Central memory CD4-positive, alpha-beta T cell (primary cell): ENCODE measurements at regions not wholly inside any gene's neighbourhood (a gene's known extent, or its start where the extent isn't known, plus 50 kb on each side); places are given as distances from the start of the nearest gene placed in this dataset.
"Not testable (repeated sequence)": the region's sequence is repeated elsewhere in the genome, so short reads cannot be mapped to it uniquely, and the experiment has no call there.

Experiments
- DNase-seq: peaks from one replicate; pipeline ENCODE4 v3.0.0; 2022

DNA sequence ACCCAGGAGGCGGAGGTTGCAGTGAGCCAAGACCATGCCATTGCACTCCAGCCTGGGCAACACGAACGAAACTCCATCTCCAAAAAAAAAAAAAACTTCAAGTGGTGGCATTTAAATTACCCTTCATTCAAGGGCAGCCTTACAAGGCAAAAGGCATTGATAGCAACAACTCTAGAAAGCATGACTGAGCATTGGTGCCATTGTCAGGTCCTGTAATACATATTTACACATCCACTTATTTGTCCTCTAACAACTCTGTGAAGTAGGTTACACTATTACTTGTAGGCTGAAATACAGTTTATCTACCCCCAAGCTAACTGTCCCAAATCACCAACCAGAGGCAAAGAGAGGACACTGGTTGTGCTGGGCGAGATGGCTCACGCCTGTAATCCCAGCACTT lies 52.7 kb upstream of the LARP1 start:
- DNase-seq, result no peak

DNA sequence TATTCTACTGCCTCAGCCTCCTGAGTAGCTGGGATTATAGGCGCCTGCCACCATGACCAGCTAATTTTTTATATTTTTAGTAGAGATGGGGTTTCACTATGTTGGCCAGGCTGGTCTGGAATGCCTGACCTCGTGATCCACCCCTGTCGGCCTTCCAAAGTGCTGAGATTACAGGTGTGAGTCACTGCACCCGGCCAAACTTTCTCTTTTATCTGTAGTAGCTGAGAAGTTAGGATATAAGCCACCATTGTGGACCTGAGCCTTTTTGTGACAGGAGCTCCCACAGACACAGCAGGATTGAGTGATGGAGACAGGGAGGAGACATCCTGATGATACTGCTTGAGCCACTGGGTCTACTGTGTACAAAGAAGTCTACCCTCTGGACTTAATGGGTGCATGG lies 53.5 kb upstream of the LARP1 start:
- DNase-seq, result not testable (repeated sequence)

DNA sequence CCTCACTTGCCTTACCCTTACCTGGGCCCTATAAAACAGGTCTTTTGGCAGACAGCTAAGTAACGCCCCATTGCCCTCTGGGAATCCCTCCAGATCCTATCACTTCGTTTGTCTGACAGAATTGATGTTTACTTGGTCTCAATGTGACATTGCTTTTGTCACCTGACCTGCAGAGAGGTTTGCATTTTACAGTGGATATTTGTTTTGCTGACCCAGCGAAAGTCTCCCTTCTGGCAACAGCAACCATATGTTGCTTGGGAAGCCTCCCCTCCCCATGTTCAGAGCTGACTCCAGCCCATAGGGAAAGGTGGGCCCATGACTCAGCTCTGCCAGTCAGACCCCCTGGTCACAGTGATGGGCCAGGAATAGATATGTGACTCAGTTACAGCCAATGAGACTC lies 54.0 kb upstream of the LARP1 start:
- no peak for DNase-seq

DNA sequence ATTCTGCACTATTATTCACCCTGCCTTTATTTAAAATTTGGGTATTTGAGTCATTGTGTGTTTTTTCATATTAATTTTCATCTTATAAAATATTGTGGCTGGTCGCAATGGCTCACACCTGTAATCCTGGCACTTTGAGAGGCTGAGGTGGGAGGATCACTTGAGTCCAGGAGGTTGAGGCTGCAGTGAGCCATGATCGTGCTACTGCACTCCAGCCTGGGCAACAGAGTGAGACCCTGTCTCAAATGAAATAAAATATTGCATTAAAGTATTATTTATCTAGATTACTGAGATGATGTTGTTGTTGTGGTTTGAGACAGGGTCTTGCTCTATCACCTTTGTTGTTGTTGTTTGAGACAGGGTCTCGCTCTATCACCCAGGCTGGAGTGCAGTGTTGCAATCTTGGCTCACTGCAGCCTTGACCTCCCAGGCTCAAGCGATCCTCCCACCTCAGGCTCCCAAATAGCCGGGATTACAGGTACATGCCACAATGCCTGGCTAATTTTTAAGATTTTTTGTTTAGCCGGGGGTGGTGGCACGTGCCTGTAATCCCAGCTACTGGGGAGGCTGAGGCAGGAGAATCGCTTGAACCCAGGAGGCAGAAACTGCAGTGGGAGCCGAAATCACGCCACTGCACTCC lies 54.8 kb upstream of the LARP1 start:
- not testable (repeated sequence) for DNase-seq

DNA sequence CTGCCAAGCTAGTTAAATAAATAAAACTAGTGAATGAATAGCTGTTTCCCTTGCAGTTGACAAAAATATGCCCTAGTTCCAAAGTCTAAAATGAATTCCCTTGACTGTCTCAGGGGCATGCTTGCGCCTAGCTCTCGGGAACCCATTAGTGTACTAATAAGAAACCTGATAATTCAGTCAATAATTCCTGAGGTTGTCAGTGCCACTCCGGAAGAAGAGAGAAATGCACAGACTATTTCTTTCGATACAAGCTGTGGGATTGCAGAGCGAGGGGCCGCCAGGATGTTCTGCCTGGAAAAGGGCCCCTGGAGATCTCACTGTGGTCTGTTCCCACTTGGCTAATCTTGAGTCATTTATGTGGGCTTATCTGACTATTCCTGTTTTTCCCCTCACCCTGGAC lies 56.4 kb upstream of the LARP1 start:
- DNase-seq, result no peak

DNA sequence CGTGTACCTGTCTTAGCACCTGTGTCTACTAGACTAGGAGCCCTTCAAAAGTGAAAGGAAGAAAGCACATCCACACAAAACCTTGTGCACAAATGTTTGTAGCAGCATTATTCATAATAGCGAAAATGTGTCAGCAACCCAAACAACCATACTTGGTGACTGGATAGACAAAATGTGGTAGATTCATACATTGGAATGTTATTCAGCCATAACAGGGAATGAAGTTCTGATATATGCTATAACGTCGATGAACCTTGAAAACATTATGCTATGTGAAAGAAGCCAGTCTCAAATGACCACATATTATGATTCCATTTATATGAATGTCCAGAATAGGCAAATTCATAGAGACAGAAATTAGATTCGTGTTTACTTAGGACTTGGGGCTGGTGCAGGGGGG lies 57.8 kb upstream of the LARP1 start:
- DNase-seq, result no peak

DNA sequence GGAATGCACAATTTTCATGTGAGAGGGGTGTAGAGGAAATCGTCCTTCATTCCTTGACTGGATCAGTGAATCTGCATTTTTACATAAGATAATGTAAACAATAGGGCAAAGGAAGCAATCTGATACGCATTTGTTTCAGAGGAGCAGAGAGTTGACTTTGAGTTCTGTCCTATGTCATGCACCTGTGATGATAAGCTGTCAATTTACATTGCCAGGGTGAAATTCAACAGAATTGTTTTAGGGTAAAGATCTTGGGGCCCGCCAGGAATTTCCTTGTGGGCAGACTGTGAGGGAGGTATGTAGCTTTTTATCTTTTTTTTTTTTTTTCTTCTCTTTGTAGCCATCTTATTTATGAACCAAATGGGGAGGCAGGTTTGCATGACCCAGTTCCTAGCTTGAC lies 58.3 kb upstream of the LARP1 start:
- DNase-seq, result no peak

DNA sequence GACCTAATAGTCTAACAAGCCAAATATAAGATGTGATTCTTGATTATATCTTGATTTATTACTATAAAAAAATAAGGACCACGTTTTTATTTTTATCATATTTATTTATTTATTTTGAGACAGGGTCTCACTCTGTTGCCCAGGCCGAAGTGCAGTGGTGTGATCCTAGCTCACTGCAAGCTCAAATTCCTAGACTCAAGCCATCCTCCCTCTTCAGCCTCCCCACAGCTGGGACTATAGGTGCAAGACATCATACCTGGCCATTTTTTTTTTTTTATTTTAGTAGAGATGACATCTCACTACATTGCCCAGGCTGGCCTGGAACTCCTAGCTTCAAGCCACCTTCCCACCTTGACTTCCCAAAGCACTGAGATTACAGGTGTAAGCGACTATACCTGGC lies 61.0 kb upstream of the LARP1 start:
- no peak for DNase-seq

DNA sequence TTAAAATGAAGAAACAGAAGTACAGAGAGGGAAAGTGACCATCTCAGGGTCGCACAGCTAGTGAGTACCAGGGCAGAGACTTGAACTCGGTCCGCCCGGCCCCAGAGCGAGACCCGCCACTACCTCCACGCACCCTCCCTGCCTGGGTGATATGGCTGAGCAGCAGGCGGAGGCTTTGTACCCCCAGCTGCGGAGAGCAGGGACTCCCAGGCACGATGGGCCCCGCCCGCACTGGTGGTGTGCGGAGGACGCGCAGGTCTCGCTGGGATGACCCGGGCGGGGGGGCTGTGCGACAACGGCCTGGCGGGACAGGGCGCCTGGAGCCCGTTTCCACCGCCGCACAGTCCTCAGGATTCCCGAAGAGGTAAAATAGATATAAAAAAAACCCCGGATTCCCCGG lies 64.7 kb upstream of the LARP1 start:
- DNase-seq, result no peak

DNA sequence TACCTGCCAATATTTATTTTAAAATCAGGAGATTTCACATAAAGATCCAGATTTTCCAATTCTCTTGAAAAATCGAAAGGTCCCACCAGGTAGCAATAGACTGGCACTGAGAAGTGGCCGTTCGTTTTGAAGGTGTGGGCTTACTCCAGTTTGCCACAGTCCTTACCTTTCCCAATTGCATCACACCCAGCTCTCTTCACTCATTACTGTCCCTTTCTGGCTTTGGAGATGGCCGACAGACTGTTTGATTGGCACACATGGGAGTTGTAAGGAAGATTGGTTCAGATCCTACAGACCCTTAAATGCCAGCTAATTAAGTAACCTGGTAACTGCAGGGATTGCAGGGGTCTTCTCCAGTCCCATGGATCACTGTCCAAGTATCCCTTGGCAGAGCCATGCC lies 68.7 kb upstream of the LARP1 start:
- no peak for DNase-seq

DNA sequence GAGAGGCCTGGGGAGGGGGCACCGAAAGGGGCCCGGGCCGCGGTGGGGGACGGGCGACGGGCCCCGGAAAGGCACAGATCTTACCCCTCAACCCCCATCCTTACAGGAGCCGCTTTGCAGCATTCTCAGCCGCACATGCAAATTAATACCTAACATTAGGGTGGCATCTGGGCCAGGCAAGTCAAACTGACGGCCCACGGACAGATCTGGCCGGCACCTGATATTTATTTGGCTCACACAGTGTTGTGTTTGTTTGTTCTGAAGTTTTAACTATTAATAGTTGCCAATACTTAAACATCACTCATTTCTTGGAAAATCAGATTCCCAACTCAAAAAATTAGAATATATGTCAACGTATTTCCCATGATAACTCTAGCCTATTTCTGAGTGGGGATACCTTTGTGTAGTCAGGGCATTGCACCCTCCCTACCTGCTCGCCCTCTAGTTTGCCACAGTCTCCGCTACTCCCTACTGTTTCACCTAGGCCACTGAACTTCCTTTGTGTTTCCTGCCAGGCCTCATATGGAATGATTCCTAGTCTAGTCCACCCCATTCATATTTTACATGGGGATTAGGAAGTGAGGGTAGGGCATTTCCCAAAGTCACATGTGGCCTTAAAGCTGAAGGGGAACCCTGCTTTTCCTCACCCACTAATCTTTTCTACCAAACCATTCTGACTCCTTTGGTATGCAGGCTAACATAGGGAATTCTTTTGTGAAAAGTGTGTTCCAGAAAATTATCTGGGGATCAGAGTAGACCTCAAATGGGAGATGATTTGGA lies 71.9 kb upstream of the LARP1 start:
- DNase-seq, result no peak

DNA sequence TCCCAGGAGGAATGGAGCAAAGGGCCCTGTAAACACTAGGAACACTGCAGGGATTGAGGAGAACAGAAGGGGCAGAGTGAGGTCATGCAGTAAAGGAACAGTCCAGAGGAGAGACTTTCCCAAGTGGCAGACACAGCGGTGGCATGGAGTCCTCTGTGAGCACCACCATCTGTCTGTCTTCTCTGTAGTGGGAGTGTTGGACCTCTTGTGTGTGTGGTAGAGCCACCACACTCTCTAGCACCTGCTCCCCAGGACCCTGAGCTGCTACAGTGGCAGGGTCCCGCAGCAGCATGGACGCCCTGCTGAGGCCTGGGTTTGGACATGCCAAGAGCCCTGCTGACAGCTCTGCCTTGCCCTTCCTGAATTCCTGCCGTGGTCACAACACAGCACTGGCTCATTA lies 75.7 kb upstream of the LARP1 start:
- no peak for DNase-seq

DNA sequence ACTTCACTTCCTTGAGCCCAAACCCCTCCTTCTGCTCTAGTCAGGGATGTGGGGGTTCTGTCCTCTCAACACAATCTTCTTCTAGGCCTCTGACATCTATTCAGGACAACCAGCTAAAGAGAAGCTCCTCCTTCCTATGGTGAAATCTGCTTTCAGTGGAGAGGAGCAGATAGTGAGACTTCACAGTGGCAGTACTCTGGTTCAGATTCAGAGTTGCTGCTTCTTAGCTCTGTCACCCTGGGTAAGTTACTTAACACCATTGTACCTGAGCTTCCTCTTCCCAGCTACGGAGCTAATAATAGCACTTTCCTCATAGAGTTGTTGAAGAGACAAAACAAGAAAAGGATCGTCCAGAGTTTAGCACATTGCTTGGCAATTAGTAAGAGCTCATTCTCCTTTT lies 77.3 kb upstream of the LARP1 start:
- no peak for DNase-seq

DNA sequence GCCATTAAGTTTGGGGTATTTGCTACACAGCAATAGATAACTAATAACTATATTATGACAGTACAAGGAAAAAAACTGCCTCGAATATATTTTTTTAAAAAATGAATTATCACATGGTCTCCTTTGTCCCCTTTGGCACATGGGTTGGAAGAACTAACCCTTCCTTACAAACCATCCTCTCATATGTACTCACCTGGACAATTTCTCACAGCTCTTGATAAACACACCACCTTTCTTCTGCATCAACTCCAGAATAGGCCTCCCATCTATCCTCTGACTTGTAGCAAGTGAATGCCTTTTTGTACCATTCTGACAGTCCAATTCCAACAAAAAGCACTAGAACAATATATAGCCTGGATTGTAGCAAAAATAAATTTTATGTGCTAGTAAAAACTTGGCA lies 78.7 kb upstream of the LARP1 start:
- DNase-seq, result no peak

DNA sequence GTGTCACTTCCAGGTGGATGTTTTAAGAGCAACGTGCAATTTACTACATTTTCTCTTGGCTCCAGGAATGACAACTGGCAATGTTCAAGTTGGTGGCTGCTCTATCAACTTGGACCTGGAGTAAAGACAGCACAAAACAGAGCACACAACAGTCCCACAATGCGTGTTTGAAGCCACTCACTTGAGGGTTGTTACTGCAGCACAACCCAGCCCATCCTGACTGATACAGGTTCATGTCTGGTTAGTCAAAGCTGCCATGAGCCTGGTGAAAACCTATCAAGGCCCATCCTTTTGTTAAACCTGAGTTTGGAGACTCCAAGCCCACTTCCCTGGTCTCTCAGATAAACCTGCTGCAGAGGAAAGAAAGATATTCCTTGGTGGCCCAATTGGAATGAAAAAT lies 81.1 kb upstream of the LARP1 start:
- DNase-seq, result no peak

DNA sequence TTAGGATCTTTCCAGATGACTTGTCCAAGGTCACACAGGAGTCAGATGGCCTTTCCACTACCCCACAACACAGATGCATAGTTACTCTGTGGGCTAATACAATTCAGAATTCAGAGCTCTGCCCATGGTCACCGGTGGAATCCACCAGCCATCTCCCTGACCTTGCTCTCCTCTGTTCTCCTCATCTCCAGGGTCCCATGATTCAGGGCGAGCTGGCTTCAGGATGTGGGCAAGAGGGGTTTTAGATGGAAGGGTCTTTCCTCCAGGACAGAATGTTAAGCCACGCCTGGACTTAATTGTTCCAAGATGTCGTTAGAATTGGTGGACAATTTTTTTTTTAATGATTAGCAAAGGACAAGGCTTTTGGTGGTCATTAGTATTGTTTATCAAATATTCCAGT lies 81.7 kb upstream of the LARP1 start:
- no peak for DNase-seq

DNA sequence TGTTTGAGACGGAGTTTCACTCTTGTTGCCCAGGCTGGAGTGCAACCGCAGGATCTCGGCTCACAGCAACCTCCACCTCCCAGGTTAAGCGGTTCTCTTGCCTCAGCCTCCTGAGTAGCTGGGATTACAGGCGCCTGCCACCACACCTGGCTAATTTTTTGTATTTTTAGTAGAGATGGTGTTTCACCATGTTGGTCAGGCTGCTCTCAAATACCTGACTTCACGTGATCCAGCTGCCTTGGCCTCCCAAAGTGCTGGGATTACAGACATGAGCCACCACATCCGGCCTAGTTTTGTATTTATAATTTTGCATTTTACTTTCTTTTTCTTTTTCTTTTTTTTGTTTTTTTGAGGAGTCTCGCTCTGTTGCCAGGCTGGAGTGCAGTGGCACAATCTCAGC lies 85.3 kb upstream of the LARP1 start:
- DNase-seq, result not testable (repeated sequence)

DNA sequence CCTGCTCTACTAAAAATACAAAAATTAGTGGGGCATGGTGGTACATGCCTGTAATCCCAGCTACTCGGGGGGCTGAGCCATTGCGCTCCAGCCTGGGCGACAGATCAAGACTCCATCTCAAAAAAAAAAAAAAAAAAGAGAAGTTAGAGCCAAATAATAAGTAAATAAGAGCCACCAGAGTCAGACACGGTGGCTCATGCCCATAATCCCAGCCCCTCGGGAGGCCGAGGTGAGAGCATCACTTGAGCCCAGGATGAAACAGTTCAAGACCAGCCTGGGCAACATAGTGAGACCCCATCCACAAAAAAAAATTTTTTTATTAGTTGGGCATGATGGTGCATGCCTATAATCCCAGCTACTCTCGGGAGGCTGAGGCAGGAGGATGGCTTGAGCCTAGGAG lies 85.8 kb upstream of the LARP1 start:
- no peak for DNase-seq

DNA sequence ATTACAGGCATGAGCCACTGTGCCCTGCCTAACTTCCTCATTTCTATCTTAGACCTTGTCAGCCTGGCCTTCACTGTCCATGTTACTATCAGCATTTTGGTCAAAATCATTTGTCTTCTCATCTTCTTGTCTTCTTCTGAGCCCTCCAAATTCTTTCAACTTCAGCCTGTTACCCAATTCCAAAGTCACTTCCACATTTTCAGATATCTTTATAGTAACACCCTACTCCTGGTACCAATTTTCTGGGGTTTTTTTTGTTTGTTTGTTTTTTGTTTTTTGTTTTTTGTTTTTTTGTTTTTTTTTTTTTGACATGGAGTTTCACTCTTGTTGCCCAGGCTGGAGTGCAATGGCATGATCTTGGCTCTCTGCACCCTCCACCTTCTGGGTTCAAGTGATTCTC lies 90.3 kb upstream of the LARP1 start:
- DNase-seq, result no peak

DNA sequence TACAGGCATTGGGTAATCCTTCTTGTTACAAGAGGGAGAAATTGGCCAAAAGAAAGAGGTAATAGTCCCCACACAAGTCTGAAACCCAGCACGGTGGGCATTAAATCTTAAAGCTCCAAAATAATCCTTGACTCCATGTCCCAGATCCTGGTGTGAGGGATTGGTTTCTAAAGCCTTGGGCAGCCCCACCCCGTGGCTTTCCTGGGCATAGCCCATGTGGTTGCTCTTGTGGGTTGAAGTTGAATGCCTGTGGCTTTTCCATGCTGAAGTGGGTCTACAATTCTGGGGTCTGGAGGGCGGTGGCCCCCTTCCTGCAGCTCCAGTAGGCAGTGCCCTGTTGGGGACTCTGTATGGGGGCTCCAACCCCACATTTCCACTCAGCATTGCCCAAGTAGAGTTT lies 91.8 kb upstream of the LARP1 start:
- no peak for DNase-seq

DNA sequence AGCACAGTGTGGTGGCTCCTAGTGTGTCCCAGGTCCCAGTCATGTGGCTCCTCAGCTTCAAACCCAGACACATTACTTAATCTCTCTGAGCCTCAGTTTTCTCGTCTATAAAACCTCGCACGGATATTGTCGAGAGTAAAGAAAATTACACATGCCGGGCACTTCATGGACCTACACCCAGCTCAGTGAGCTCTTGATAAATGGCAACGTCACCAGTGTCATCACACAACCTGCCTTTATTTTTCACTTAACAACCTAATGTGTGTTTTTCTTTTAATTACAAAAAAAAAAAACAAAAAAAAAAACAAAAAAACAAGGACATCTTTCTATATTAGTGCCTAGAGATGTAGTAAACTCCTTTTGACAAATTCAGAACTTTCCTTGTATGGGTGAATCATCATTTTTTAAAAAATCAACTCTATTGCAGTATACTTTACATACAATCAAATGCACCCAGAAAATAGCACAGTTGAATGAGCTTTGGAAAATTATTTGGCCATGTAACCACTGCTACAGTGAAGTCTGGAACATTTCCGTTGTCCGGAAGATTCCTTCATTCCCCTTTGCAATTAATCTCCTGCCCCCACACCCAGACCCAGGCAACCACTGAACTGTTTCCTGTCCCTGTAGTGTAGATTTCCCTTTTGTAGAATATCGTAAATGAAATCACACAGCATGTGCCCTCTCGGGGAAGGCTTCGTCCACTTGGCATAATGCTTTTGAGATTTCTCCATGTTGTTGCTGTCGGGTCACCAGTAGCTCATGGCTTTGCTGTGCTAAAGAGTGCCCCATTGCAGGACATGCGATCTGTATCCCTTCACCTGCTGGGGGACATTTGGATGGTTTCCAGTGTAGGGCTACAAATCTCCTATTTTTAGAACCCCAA lies 100.4 kb upstream of the LARP1 start:
- no peak for DNase-seq

DNA sequence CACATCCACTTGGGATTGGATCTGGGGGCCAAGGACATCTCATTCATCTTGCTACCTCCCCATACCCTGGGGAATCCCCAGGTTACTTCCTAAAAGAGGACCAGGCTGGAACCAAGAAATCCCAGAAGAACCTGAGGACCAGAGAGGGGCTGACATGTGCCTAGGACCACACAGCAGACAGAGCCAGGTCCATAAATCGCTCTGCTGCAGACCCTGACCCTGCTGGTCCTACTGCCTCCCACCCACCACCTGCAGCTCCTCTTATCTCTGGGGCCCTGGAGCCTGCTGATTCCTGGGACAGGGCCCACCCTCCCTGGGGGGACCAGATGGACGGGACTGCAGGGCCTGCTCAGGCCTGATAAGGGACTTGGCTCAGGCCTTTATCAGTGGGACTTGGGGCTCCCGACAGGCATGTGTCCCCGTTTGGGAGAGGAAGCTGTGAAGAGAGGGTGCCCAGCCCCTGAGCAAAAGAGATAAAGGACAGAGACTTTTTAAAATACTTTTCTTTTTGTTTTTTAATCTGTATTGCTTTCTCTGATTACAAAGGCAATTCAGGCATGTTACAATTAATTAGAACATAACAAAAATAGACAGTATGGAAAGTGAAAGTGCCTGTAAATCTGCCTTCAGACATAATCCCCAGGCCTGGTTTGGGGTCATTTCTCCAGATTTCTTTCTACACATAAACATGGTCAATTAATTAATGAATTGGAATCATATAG lies 101.3 kb upstream of the LARP1 start:
- no peak for DNase-seq

DNA sequence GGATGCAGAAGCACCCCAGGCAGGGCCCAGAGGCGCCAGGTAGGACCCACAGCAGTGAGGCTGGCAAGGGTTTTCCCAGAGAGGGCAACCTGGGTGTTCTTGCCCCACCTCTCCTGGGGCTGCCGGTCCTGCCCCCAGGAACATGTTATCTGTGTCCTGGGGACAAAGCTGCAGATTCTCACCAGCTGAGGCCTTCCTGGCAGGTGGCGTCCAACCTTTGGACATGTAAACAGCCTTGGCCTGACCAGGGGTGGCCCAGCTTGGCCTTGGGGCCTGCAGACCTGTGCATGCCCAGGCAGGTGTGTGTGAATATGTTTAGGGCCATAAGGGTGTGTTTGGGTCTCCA lies 101.8 kb upstream of the LARP1 start:
- DNase-seq, result no peak
